GM13976 (cell line): ENCODE measurements at regions not wholly inside any gene's neighbourhood (a gene's known extent, or its start where the extent isn't known, plus 50 kb on each side); places are given as distances from the start of the nearest gene placed in this dataset.

ENCODE experiments used
- DNase-seq: peaks from one replicate; pipeline ENCODE4 v3.0.0; 2012; ENCODE audit warnings: low spot score
- CTCF ChIP-seq: IDR thresholded peaks from 2 replicates; pipeline ENCODE4 v1.5.1; 2012; ENCODE audit warnings: borderline replicate concordance, mild to moderate bottlenecking; ENCODE audit not compliant: insufficient read depth; ENCODE audit errors: extremely low read depth, missing control alignments, control extremely low read depth
- in situ Hi-C: fragments of 300-500 bp; cut with MboI; formaldehyde crosslinking; loops from one replicate; pipeline ENCODE4 v1.12.0; 2022; ENCODE audit warnings: low sequenced_read_pairs, mixed read lengths, inconsistent platforms; ENCODE audit not compliant: unreplicated experiment

DNA sequence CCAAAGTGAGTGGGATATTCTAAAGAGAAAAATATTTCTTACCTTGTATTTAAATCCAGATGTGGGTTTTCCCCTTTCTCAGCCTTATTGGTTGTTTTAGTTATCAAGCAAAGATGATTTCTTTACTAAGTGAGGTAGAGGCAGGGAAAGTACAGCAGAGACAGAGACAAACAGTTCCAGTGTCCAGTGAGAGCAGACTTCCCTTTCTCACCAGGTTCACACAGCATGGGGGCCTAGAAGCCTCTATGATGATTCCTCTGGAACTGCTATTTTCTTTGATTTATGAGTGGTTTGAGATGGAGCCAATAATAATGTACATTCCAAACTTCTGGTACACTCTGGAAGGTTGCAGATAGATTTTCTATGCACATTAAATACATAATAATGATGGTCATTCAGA lies 234.0 kb upstream of the MARCKS start:
- in situ Hi-C loops, result no loop called here
- no peak for DNase-seq
- no peak for TF ChIP-seq CTCF

GRCh38 chr6:113625850-113626249 lies 231.3 kb upstream of the MARCKS start:
- no peak for DNase-seq
- in situ Hi-C loops, result loop anchor here (25.0 kb wide), 1 partner anchor 839 kb away; no protein-coding TSS in a partner anchor
- TF ChIP-seq CTCF, result no peak

- no peak for TF ChIP-seq CTCF
- DNase-seq, result no peak
- in situ Hi-C loops, result loop anchor here (25.0 kb wide), 1 partner anchor 839 kb away; no protein-coding TSS in a partner anchor
Measured at GRCh38 chr6:113626475-113626874, 230.7 kb upstream of the MARCKS start.

- in situ Hi-C loops, result loop anchor here (25.0 kb wide), 1 partner anchor 840 kb away; no protein-coding TSS in a partner anchor
Measured at GRCh38 chr6:113627480-113627879, 229.7 kb upstream of the MARCKS start.

DNA sequence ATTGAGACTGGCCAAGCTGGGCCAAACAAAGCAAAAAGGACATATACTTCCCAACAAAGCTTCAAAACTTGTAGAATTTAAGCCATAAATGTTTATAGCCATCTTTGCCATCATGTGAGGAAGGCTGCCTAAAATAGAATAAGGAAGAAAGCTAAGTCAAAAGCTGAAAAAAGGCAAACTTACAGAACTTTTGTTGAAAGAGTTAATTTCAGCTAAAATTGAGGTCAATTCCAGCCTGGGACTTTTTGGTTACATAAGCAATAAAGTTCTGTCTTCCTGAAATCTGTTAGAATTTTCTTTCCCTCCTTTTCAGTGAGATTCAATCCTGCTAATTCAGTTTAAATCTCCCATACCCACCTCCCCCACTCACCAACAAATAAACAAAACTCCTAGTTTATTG lies 227.9 kb upstream of the MARCKS start:
- in situ Hi-C loops, result loop anchor here (25.0 kb wide), 1 partner anchor 842 kb away; no protein-coding TSS in a partner anchor
- TF ChIP-seq CTCF, result no peak
- DNase-seq, result no peak

More at GRCh38 chr6:113627480-113627879, 229.7 kb upstream of the MARCKS start:
- no peak for DNase-seq
- no peak for TF ChIP-seq CTCF

GRCh38 chr6:113629975-113630737 lies 227.0 kb upstream of the MARCKS start:
- no peak for TF ChIP-seq CTCF
- in situ Hi-C loops, result loop anchor here (25.0 kb wide), 1 partner anchor 843 kb away; no protein-coding TSS in a partner anchor
- DNase-seq, result no peak
